Sigmoid colon (tissue), 4 donors: ENCODE measurements at regions not wholly inside any gene's neighbourhood (a gene's known extent, or its start where the extent isn't known, plus 50 kb on each side); places are given as distances from the start of the nearest gene placed in this dataset.

ENCODE experiments used
- CTCF ChIP-seq, 4 experiments: fragments of 450-650 bp in 3 of 4; fragments of 200-600 bp in 1 of 4; IDR thresholded peaks; one replicate each; pipeline ENCODE4 v1.5.1; 2016 to 2019; ENCODE audit warnings: antibody characterized with exemption in 4 of 4, mild to moderate bottlenecking in 3 of 4, moderate library complexity in 2 of 4
- EP300 ChIP-seq, 4 donors: sonication (generic); formaldehyde crosslinking; IDR thresholded peaks; one replicate each; pipeline ENCODE4 v1.6.1; 2017; ENCODE audit warnings: antibody characterized with exemption in 4 of 4

GRCh38 chr2:37865640-37866039 lies 59.4 kb upstream of the RMDN2 start:
- no peak for TF ChIP-seq CTCF (IDR thresholded peaks at IDR 0.05)
- peak in 2 of 4 donors; percentile 52 to 82 for TF ChIP-seq EP300 (IDR thresholded peaks at IDR 0.05)
